Breast epithelium (tissue), 3 donors: ENCODE measurements at regions not wholly inside any gene's neighbourhood (a gene's known extent, or its start where the extent isn't known, plus 50 kb on each side); places are given as distances from the start of the nearest gene placed in this dataset.

ENCODE experiments used
- POLR2A ChIP-seq: fragments of 450-650 bp; IDR thresholded peaks from one replicate; pipeline ENCODE4 v1.6.1; 2016; ENCODE audit warnings: antibody characterized with exemption, mild to moderate bottlenecking, moderate library complexity
- POLR2AphosphoS5 ChIP-seq, 3 donors: sonication (generic); formaldehyde crosslinking; IDR thresholded peaks; one replicate each; pipeline ENCODE4 v1.6.1; 2017; ENCODE audit warnings: antibody characterized with exemption in 3 of 3
- TF ChIP-seq, protein P1 (sequence below), 3 donors: fragments of 450-650 bp; IDR thresholded peaks; one replicate each; pipeline ENCODE4 v1.5.1; 2016 to 2017; ENCODE audit warnings: antibody characterized with exemption in 3 of 3, mild to moderate bottlenecking in 3 of 3, moderate library complexity in 3 of 3

DNA sequence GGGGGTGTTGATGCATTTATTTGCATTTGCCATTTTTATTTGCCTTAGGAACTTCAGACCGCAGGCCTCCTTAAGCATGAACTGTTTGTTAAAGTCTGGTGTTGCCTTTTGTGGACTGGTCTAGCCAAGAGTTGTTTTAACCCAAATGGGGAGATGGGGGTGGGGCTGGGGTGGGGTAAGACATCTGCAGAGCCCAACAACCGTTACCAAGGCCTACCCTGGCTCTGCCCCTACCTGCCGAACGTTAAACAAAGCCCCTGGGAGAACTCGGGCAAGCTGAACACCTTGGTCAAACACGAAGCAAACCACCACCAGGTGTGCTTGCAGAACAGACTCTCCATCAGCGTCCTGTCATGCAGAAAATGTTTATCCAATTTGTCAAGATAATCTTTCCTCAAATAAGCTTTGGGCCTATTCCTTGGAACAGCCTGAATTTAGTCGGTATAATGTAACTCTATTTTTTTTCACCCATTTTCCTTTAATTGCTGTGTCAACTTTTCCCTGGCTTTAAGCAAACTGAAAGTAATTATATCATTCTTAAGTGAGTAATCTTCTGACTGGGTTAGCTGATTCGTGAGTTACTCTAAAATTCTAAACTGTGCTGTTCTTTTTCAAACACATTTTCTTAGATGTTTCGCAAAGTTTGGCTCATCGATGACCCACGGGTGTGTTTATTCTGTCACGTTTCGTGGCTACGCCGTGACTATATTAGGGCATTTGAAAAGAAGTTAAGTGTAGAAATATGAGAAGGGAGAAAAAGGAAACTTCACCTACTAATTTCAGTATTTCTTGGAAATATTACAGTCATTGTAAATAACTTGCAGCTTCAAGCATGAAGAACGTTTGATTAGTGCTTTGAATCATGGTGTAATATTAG is 127.6 kb downstream of the SOX2 start:
- TF ChIP-seq, protein P1, sequence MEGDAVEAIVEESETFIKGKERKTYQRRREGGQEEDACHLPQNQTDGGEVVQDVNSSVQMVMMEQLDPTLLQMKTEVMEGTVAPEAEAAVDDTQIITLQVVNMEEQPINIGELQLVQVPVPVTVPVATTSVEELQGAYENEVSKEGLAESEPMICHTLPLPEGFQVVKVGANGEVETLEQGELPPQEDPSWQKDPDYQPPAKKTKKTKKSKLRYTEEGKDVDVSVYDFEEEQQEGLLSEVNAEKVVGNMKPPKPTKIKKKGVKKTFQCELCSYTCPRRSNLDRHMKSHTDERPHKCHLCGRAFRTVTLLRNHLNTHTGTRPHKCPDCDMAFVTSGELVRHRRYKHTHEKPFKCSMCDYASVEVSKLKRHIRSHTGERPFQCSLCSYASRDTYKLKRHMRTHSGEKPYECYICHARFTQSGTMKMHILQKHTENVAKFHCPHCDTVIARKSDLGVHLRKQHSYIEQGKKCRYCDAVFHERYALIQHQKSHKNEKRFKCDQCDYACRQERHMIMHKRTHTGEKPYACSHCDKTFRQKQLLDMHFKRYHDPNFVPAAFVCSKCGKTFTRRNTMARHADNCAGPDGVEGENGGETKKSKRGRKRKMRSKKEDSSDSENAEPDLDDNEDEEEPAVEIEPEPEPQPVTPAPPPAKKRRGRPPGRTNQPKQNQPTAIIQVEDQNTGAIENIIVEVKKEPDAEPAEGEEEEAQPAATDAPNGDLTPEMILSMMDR (IDR thresholded peaks at IDR 0.05): no peak
- TF ChIP-seq POLR2A: no peak
- no peak for TF ChIP-seq POLR2AphosphoS5 (IDR thresholded peaks at IDR 0.05)
